Brain microvascular endothelial cell (primary cell): ENCODE measurements at regions not wholly inside any gene's neighbourhood (a gene's known extent, or its start where the extent isn't known, plus 50 kb on each side); places are given as distances from the start of the nearest gene placed in this dataset.

Experiments
- DNase-seq: peaks from one replicate; pipeline ENCODE4 v3.0.0-alpha.2; 2020
- H3K27ac ChIP-seq: fragments of 250-450 bp; sonication (Bioruptor Pico); 2 replicates; pipeline ENCODE4 v1.5.1; 2020; ENCODE audit warnings: mild to moderate bottlenecking, moderate library complexity
- H3K27me3 ChIP-seq: fragments of 250-450 bp; sonication (Bioruptor Pico); replicated peaks from 2 replicates; pipeline ENCODE4 v1.5.1; 2020; ENCODE audit warnings: mild to moderate bottlenecking
- H3K36me3 ChIP-seq: fragments of 250-450 bp; sonication (Bioruptor Pico); replicated peaks from 2 replicates; pipeline ENCODE4 v1.5.1; 2020; ENCODE audit warnings: mild to moderate bottlenecking
- H3K4me3 ChIP-seq: 2 replicates; pipeline ENCODE4 v1.5.1; 2011; ENCODE audit warnings: low read depth, mild to moderate bottlenecking, control low read depth, low read length, moderate library complexity
- CTCF ChIP-seq: IDR thresholded peaks from 2 replicates; pipeline ENCODE4 v1.5.1; 2011; ENCODE audit warnings: low read depth, mild to moderate bottlenecking, moderate library complexity, low read length, control low read depth, inconsistent platforms; ENCODE audit errors: missing control alignments
- in situ Hi-C: cut with HindIII; loops from 2 replicates; pipeline ENCODE4 v1.10.0; 2017; ENCODE audit warnings: low sequenced_read_pairs, low pct_ligation_motif_present

DNA sequence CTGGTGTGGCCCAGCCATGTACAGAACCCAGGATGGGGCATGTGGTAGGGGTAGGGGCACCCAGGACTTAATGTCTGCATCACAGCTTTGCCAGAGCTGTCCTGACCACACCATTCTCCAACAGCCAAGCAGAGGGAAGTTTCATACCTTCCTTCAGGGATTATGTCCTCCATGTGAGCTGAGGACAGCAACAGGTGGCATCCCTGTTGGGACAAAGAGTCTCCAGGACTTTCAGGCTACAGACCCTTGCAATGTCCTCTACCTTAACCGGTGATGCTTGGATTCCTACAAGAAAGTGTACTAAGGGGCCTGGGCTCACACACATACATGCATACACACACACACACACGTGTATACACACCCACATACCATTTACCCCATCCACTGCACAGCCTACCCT is 227.0 kb upstream of the SIX2 start:
- Histone ChIP-seq H3K36me3 (no peaks in the 10 kb centered on the region), H3K27ac (no peak overlapping the region), H3K4me3 (no peak overlapping the region), H3K27me3 (no peaks in the 10 kb centered on the region)
- in situ Hi-C loops: no loop called here
- no peak for DNase-seq
- no peak for TF ChIP-seq CTCF

GRCh38 chr2:45233301-45233700 is 224.0 kb upstream of the SIX2 start:
- Histone ChIP-seq H3K36me3 (no peaks in the 10 kb centered on the region), H3K4me3 (no peak overlapping the region), H3K27ac (peak overlapping the region; percentile 2), H3K27me3 (no peaks in the 10 kb centered on the region)
- in situ Hi-C loops: no loop called here
- DNase-seq: no peak
- no peak for TF ChIP-seq CTCF

DNA sequence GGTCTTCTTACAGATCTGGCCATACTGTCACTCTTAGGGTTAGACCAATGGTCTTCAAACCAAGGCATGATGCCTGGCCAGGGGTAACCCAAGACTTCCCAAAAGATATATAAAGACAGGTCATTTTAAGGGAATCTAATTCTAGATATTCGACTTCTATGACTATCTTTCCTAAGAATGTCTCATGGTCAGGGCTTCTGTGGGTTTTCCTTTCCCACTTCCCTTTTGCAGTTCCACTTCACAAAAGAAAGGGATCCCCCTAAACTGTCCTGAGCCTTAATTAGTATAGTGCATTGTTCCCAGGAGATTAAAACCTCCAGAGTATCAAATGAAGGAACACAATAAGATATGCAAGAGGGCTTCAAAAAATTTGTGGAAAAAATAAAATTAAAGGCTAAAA is 223.6 kb upstream of the SIX2 start:
- H3K36me3 ChIP-seq: no peaks in the 10 kb centered on the region
- H3K27me3 ChIP-seq: no peaks in the 10 kb centered on the region
- no peak overlapping the region for H3K4me3 ChIP-seq
- no peak for TF ChIP-seq CTCF
- DNase-seq: no peak
- peak overlapping the region; percentile 2 for H3K27ac ChIP-seq
- in situ Hi-C loops: no loop called here

DNA sequence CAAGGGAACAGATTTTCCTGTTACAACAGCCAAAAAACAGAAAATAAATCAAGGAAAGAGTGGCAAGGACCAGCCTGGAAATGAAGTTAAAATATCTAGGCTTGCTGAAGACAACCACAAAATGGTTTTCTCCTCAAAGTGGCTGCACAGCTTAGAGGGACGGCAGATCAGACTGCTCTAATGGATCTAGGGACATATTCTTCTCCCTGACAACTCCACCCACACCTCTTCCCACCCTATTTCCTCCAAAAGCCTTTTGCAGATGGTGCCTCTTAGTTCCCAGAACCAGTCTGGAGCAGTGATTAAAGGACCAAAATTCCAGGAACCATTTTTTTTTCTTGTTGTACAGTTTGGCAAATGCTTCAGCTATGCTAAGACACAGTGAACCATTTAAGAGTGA is 220.2 kb upstream of the SIX2 start:
- in situ Hi-C loops: no loop called here
- no peaks in the 10 kb centered on the region for H3K36me3 ChIP-seq
- no peak for TF ChIP-seq CTCF
- no peak overlapping the region for H3K27ac ChIP-seq
- no peaks in the 10 kb centered on the region for H3K27me3 ChIP-seq
- DNase-seq: no peak
- no peak overlapping the region for H3K4me3 ChIP-seq

DNA sequence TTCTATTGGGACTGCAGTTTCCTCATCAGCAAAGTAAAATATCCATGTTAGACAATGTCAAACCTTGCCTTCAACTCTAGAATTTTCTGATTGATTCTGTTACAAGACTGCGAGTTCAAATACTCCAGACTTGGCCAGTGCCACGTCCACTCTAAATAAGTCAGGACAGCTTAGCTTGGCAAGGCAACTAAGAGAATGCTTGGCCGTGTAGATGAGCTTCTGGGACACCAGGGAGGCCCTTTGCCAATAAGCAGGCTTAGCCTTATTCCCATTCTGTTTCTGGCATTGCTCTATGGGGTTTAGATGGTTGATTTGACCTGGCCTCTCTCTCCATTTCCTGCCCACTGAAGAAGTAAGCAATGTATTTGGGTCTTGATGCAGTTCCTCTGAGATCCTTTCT is 218.1 kb upstream of the SIX2 start:
- Histone ChIP-seq H3K27me3 (no peaks in the 10 kb centered on the region), H3K4me3 (no peak overlapping the region), H3K27ac (no peak overlapping the region), H3K36me3 (no peaks in the 10 kb centered on the region)
- in situ Hi-C loops: no loop called here
- TF ChIP-seq CTCF: no peak
- no peak for DNase-seq

DNA sequence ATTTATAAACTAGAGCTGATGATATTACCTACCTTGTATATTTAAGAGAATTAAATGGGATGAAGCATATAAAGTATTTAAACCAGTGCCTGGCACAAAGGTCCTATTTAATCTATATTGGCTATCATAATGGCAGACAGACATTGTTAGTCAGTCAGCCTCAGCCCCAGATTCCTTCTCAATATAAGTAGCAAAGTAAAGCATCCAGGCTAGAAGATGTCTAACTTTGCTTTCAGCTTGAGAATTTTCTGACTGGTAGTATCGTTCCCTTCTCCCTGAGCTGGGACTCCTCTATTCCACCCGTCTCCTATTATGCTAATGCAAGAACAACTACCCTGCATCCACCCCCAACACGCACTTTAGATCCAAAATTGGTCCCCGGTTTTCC is 215.7 kb upstream of the SIX2 start:
- no peak overlapping the region for H3K27ac ChIP-seq
- no peak for TF ChIP-seq CTCF
- no peak for DNase-seq
- no peaks in the 10 kb centered on the region for H3K27me3 ChIP-seq
- no peak overlapping the region for H3K4me3 ChIP-seq
- in situ Hi-C loops: no loop called here
- H3K36me3 ChIP-seq: no peaks in the 10 kb centered on the region
